Activated CD8-positive, alpha-beta T cell treated with anti-CD3 and anti-CD28 coated beads for 36 hours (primary cell): ENCODE measurements at regions not wholly inside any gene's neighbourhood (a gene's known extent, or its start where the extent isn't known, plus 50 kb on each side); places are given as distances from the start of the nearest gene placed in this dataset.

Experiments used
- ATAC-seq: fragments of 200-7000 bp; cut with Tn5 transposase; one replicate; pipeline ENCODE4 v1.10.0; 2021; ENCODE audit warnings: mild to moderate bottlenecking, moderate library complexity
- CTCF ChIA-PET: fragments of 350-600 bp; sonication (Branson Sonifier 250); formaldehyde crosslinking; loops from one replicate; lab custom pipeline; 2021; ENCODE audit warnings: antibody characterized with exemption; lab: Charles Lee
- POLR2A ChIA-PET: fragments of 350-600 bp; sonication (Branson Sonifier 250); formaldehyde crosslinking; loops from one replicate; lab custom pipeline; 2021; ENCODE audit warnings: antibody characterized with exemption; lab: Charles Lee
- DNase-seq: peaks from one replicate; pipeline ENCODE4 v3.0.0-alpha.2; 2020
- H3K27ac Mint-ChIP-seq: one replicate; pipeline ENCODE4 v1.8.0; 2021; ENCODE audit warnings: mild to moderate bottlenecking, mixed read lengths
- H3K27me3 Mint-ChIP-seq: one replicate; pipeline ENCODE4 v1.8.0; 2021; ENCODE audit warnings: mixed read lengths
- H3K36me3 Mint-ChIP-seq: one replicate; pipeline ENCODE4 v1.8.0; 2021; ENCODE audit warnings: low read depth, mixed read lengths
- H3K4me1 Mint-ChIP-seq: one replicate; pipeline ENCODE4 v1.8.0; 2021; ENCODE audit warnings: low read depth, mixed read lengths
- H3K4me3 Mint-ChIP-seq: one replicate; pipeline ENCODE4 v1.8.0; 2021; ENCODE audit warnings: mild to moderate bottlenecking, moderate library complexity, mixed read lengths
- H3K9me3 Mint-ChIP-seq: one replicate; pipeline ENCODE4 v1.8.0; 2021; ENCODE audit warnings: mixed read lengths
- intact Hi-C: fragments of 100-400 bp; cut with micrococcal nuclease; formaldehyde crosslinking; loops from one replicate; pipeline ENCODE4 v1.10.0; 2022
- TF ChIP-seq, protein P1 (sequence below): fragments of 200-600 bp; IDR thresholded peaks from one replicate; pipeline ENCODE4 v1.8.0; 2022; ENCODE audit warnings: antibody characterized with exemption, mild to moderate bottlenecking

DNA sequence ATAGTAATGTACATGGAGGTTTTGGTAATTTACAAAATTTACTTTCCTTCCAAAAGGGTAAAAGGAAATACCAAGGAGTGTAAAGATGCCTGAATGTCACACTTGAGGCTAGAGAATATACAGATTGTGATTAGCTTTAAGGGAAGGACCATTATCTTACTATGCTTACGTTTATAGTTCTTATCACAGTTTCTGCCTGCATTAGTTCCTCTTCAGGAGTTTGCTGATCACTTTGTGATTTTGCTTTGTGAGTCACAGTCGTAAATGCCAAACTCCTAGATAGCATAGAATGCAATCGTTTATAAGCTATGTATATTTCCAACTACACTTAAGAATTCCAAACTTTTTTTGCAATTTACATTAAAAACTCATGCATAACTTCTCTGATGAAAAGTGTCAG, 1034.6 kb downstream of the DIPK2A start:
- Mint-ChIP-seq H3K4me1 (no peaks in the 10 kb centered on the region), H3K4me3 (no peak overlapping the region), H3K27me3 (no peaks in the 10 kb centered on the region), H3K36me3 (no peaks in the 10 kb centered on the region), H3K27ac (no peak overlapping the region), H3K9me3 (peaks cover 6% of the 10 kb centered on the region)
- DNase-seq, result no peak
- CTCF ChIA-PET, result no interaction called here
- ATAC-seq, result no peak
- POLR2A ChIA-PET, result no interaction called here
- TF ChIP-seq, protein P1, sequence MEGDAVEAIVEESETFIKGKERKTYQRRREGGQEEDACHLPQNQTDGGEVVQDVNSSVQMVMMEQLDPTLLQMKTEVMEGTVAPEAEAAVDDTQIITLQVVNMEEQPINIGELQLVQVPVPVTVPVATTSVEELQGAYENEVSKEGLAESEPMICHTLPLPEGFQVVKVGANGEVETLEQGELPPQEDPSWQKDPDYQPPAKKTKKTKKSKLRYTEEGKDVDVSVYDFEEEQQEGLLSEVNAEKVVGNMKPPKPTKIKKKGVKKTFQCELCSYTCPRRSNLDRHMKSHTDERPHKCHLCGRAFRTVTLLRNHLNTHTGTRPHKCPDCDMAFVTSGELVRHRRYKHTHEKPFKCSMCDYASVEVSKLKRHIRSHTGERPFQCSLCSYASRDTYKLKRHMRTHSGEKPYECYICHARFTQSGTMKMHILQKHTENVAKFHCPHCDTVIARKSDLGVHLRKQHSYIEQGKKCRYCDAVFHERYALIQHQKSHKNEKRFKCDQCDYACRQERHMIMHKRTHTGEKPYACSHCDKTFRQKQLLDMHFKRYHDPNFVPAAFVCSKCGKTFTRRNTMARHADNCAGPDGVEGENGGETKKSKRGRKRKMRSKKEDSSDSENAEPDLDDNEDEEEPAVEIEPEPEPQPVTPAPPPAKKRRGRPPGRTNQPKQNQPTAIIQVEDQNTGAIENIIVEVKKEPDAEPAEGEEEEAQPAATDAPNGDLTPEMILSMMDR, result no peak
- intact Hi-C loops, result no loop called here

DNA sequence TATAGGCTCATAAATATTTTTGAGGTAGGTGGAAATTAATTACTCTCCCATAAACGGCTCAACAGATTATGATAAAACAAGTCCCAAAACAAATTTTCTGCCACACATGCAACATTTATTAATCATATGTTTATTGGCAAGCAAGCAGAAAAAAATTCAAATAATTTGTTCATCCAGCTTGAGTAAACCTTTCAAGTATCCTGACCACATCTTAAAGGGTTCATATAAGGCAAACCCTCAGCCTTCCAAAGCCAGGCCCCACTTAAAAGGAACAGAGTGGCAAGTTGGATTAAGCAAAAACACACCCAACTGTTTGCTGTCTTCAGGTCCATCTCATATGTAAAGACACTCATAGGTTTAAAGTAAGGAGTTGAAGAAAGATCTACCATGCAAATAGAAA, 1042.3 kb downstream of the DIPK2A start:
- ATAC-seq, result no peak
- no peak overlapping the region for H3K4me3 Mint-ChIP-seq
- TF ChIP-seq, protein P1, result no peak
- H3K4me1 Mint-ChIP-seq, result no peaks in the 10 kb centered on the region
- no peaks in the 10 kb centered on the region for H3K36me3 Mint-ChIP-seq
- ChIA-PET CTCF (no interaction called here), POLR2A (no interaction called here)
- DNase-seq, result no peak
- no peaks in the 10 kb centered on the region for H3K27me3 Mint-ChIP-seq
- H3K27ac Mint-ChIP-seq, result no peak overlapping the region
- H3K9me3 Mint-ChIP-seq, result peaks cover 3% of the 10 kb centered on the region
- intact Hi-C loops, result no loop called here

DNA sequence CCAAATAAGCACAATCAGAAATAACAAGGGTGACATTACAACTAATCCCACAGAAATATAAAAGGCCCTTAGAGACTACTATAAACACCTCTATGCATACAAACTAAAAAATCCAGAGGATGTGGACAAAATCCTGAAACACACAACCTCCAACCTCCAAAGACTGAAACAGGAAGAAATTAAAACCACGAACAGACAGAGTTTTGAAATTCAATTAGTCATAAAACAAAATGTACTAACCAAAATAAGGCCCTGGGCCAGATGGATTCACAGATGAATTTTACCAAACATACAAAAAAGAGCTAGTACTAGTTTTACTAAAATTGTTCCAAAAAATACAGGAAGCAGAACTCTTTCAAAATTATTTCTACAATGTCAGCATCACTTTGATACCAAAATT, 1043.6 kb downstream of the DIPK2A start:
- CTCF ChIA-PET, result no interaction called here
- no peak overlapping the region for H3K4me3 Mint-ChIP-seq

DNA sequence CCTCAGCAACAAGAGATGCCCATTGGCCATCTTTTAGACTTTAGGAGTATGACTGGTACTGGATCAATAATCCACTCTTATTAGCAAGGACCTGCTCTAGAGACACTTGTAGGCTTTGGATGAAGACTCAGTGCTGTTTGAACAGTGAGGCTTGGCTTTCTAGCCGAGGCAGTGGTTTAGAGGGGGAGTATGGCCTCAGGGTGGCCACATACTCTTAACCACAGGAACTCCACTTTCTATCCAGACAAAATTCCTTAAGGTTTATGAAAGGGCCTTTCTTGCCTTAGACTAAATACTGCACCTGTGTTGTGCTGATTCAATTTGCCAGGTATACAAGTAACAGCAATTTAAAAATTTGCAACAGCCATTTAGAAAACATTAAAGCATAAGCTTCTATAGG, 1046.3 kb downstream of the DIPK2A start:
- DNase-seq (no peak), ATAC-seq (no peak)
- Mint-ChIP-seq H3K9me3 (peaks cover 3% of the 10 kb centered on the region), H3K36me3 (no peaks in the 10 kb centered on the region), H3K4me1 (no peaks in the 10 kb centered on the region), H3K27ac (no peak overlapping the region), H3K4me3 (no peak overlapping the region), H3K27me3 (no peaks in the 10 kb centered on the region)
- intact Hi-C loops, result no loop called here
- CTCF ChIA-PET, result no interaction called here
- TF ChIP-seq, protein P1, result no peak
- POLR2A ChIA-PET, result no interaction called here

More for the DNA sequence above, 1043.6 kb downstream of the DIPK2A start:
- POLR2A ChIA-PET, result no interaction called here
- ATAC-seq, result no peak
- intact Hi-C loops, result no loop called here
- Mint-ChIP-seq H3K9me3 (peaks cover 3% of the 10 kb centered on the region), H3K27ac (no peak overlapping the region), H3K27me3 (no peaks in the 10 kb centered on the region), H3K36me3 (no peaks in the 10 kb centered on the region), H3K4me1 (no peaks in the 10 kb centered on the region)
- no peak for DNase-seq
- TF ChIP-seq, protein P1, result no peak

DNA sequence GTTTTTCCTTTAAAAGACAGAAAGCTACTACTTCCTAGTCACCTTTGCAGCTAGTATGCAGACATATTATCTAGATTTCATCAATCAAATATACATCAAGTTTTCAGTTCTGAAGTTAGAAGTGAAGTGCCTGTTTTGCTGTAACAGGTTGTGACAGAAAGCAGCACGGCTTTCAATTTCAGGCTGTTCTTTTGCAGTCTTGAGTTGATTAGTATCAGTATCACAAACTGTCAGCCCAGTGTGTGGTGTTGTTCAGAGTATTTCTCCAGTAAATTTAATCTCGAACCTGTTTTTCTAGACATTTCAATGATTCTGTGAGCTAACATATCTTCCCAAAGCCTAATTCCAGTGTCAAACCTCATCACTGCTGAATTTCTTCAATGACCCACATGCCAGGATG, 1050.8 kb downstream of the DIPK2A start:
- ATAC-seq, result no peak
- no peaks in the 10 kb centered on the region for H3K27me3 Mint-ChIP-seq
- H3K27ac Mint-ChIP-seq, result no peak overlapping the region
- intact Hi-C loops, result no loop called here
- H3K36me3 Mint-ChIP-seq, result no peaks in the 10 kb centered on the region
- H3K4me1 Mint-ChIP-seq, result no peaks in the 10 kb centered on the region
- H3K9me3 Mint-ChIP-seq, result peaks cover 5% of the 10 kb centered on the region
- TF ChIP-seq, protein P1, result no peak
- ChIA-PET CTCF (no interaction called here), POLR2A (interaction anchor here (0.6 kb wide), 1 partner anchor 116 kb away, joined by 3 read pairs; no protein-coding TSS in a partner anchor)
- no peak overlapping the region for H3K4me3 Mint-ChIP-seq
- no peak for DNase-seq
